B cell (primary cell): ENCODE measurements at regions not wholly inside any gene's neighbourhood (a gene's known extent, or its start where the extent isn't known, plus 50 kb on each side); places are given as distances from the start of the nearest gene placed in this dataset.

Experiments
- ATAC-seq: fragments of 200-7000 bp; cut with Tn5 transposase; one replicate; pipeline ENCODE4 v1.10.0; 2021; ENCODE audit warnings: low read depth, mild to moderate bottlenecking, moderate number of reproducible peaks, moderate library complexity
- CTCF ChIA-PET: fragments of 350-600 bp; sonication (Branson Sonifier 250); formaldehyde crosslinking; loops from one replicate; lab custom pipeline; 2021; ENCODE audit warnings: antibody characterized with exemption, inconsistent platforms; lab: Charles Lee
- POLR2A ChIA-PET: fragments of 350-600 bp; sonication (Branson Sonifier 250); formaldehyde crosslinking; loops from one replicate; lab custom pipeline; 2021; ENCODE audit warnings: antibody characterized with exemption; lab: Charles Lee
- DNase-seq: peaks from one replicate; pipeline ENCODE4 v3.0.0; 2013
- H2AFZ ChIP-seq: 2 replicates; pipeline ENCODE4 v1.6.1; 2012; ENCODE audit warnings: mild to moderate bottlenecking, low read depth, low read length; ENCODE audit not compliant: insufficient read depth, poor library complexity, severe bottlenecking
- H3K27ac ChIP-seq, 2 donors: 1 replicate in 1 of 2; 2 replicates in 1 of 2; pipeline ENCODE4 v1.5.1; 2012 to 2013; ENCODE audit warnings: low read length in 2 of 2, mild to moderate bottlenecking in 2 of 2, moderate library complexity in 1 of 2
- H3K27me3 ChIP-seq, 4 experiments: fragments of 200-600 bp in 1 of 4; sonication (generic) in 1 of 4; replicated peaks in 1 of 4; 1 replicate in 2 of 4; 2 replicates in 2 of 4; pipeline versions ENCODE4 v1.6.1 to v1.7.0; 2013 to 2016; ENCODE audit warnings: low read length in 3 of 4, mild to moderate bottlenecking in 2 of 4, mixed read lengths in 1 of 4, moderate library complexity in 1 of 4; ENCODE audit not compliant: insufficient read depth in 4 of 4, control insufficient read depth in 3 of 4; ENCODE audit errors: control extremely low read depth in 1 of 4
- H3K36me3 ChIP-seq, 2 experiments: replicated peaks in 1 of 2; 1 replicate in 1 of 2; 2 replicates in 1 of 2; pipeline versions ENCODE4 v1.6.1 to v1.7.1; 2013; ENCODE audit warnings: low read length in 1 of 2; ENCODE audit not compliant: insufficient read depth in 2 of 2, control insufficient read depth in 1 of 2; ENCODE audit errors: control extremely low read depth in 1 of 2, extremely low read depth in 1 of 2
- H3K4me1 ChIP-seq, 2 donors: fragments of 200-600 bp in 1 of 2; sonication (generic) in 1 of 2; 1 replicate in 1 of 2; 2 replicates in 1 of 2; pipeline versions ENCODE4 v1.5.1 to v1.6.1; 2013 to 2017; ENCODE audit warnings: low read length in 2 of 2; ENCODE audit not compliant: control insufficient read depth in 2 of 2, insufficient read depth in 2 of 2
- H3K4me2 ChIP-seq: replicated peaks from 2 replicates; pipeline ENCODE3; 2012; ENCODE audit warnings: mild to moderate bottlenecking, low read depth, low read length; ENCODE audit not compliant: poor library complexity, severe bottlenecking
- H3K4me3 ChIP-seq, 5 experiments: fragments of 200-600 bp in 1 of 5; sonication (generic) in 1 of 5; 1 replicate in 3 of 5; 2 replicates in 2 of 5; pipeline versions ENCODE4 v1.5.1 to v1.7.0; 2011 to 2016; ENCODE audit warnings: low read length in 4 of 5, mild to moderate bottlenecking in 4 of 5, low read depth in 2 of 5, control low read depth in 1 of 5, moderate library complexity in 1 of 5; ENCODE audit not compliant: insufficient read depth in 1 of 5; ENCODE audit errors: control extremely low read depth in 1 of 5, extremely low read depth in 1 of 5
- H3K79me2 ChIP-seq: fragments of 200-600 bp; sonication (generic); one replicate; pipeline ENCODE4 v1.6.0; 2016; ENCODE audit warnings: low read length; ENCODE audit not compliant: control insufficient read depth, insufficient read depth
- H3K9ac ChIP-seq: fragments of 200-600 bp; sonication (generic); 2 replicates; pipeline ENCODE4 v1.6.1; 2017; ENCODE audit warnings: mild to moderate bottlenecking, low read length, moderate library complexity
- H3K9me3 ChIP-seq, 3 donors: one replicate each; pipeline versions ENCODE4 v1.6.1 to v1.7.1; 2013; ENCODE audit warnings: low read length in 2 of 3; ENCODE audit not compliant: control insufficient read depth in 2 of 3, insufficient read depth in 1 of 3; ENCODE audit errors: control extremely low read depth in 1 of 3
- H4K20me1 ChIP-seq: 2 replicates; pipeline ENCODE4 v1.6.0; 2012; ENCODE audit warnings: mild to moderate bottlenecking, low read length; ENCODE audit not compliant: insufficient read depth, control insufficient read depth, poor library complexity, severe bottlenecking
- H3K27ac Mint-ChIP-seq: one replicate; pipeline ENCODE4 v1.8.0; 2021; ENCODE audit warnings: mixed read lengths
- H3K27me3 Mint-ChIP-seq: one replicate; pipeline ENCODE4 v1.8.0; 2021; ENCODE audit warnings: mixed read lengths
- H3K4me1 Mint-ChIP-seq: one replicate; pipeline ENCODE4 v1.8.0; 2021; ENCODE audit warnings: mixed read lengths
- H3K4me3 Mint-ChIP-seq: one replicate; pipeline ENCODE4 v1.8.0; 2021; ENCODE audit warnings: mixed read lengths
- H3K9me3 Mint-ChIP-seq: one replicate; pipeline ENCODE4 v1.8.0; 2022; ENCODE audit warnings: mixed read lengths; ENCODE audit not compliant: insufficient read depth
- CTCF ChIP-seq: fragments of 200-600 bp; IDR thresholded peaks from one replicate; pipeline ENCODE4 v1.8.0; 2022; ENCODE audit warnings: antibody characterized with exemption, mild to moderate bottlenecking
- EZH2 ChIP-seq: IDR thresholded peaks from 2 replicates; pipeline ENCODE4 v1.6.1; 2012; ENCODE audit warnings: borderline replicate concordance, low read depth, mild to moderate bottlenecking, moderate library complexity, low read length; ENCODE audit not compliant: insufficient read depth, poor library complexity, severe bottlenecking
- WGBS: methylation state at CpG from one replicate; pipeline ENCODE4 v1.1.5; 2013; ENCODE audit warnings: missing lambda C conversion rate; ENCODE audit not compliant: insufficient coverage; 5-methylcytosine and 5-hydroxymethylcytosine counted together
- intact Hi-C: fragments of 100-400 bp; cut with micrococcal nuclease; formaldehyde crosslinking; loops from one replicate; pipeline ENCODE4 v1.10.0; 2022

DNA sequence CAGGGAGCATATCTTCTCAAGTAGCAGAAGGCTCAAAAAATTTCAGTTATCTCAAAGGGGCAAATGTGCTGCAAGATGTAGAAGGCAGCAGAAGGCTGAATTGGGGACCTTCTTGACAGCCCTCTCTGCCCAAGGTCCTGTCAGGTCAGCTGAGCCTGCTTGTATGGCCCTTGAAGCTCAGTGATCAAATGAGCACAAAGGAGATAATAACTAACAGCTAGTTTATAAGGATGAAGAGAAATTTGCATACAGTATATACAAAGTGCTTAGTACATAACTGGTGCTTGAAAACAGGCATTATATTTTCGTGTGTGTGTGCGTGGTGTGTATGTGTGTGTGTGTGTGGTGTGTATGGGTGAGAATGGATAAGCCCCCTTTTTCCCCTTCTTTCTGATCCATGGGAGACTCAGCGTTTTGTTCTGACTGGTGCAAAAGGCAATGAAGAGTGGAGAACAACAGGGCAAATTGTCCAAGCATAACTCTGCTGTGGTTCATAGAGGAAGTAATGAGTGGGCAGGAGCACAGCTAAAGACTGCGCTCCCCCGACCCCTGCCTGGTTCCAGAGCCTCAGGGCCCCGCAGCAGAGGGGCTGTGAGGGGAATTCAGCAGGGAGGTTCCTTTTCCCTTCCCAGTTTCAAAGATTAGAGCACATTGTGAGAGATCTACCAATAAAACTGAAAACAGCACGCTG is 356.8 kb upstream of the NR2F2 start:
- no peak overlapping the region for H2AFZ ChIP-seq
- no peak overlapping the region for H3K4me3 Mint-ChIP-seq

More for the DNA sequence above, 356.8 kb upstream of the NR2F2 start:
- Mint-ChIP-seq H3K9me3 (peaks cover 3% of the 10 kb centered on the region), H3K27ac (no peak overlapping the region), H3K27me3 (no peaks in the 10 kb centered on the region), H3K4me1 (peaks cover 3% of the 10 kb centered on the region)
- no CpG with 5 or more reads among the region's 7 CpGs for WGBS
- Histone ChIP-seq H3K27ac (no peak overlapping the region), H3K4me2 (no peak overlapping the region), H3K9ac (no peak overlapping the region), H3K79me2 (no peaks in the 10 kb centered on the region), H3K27me3 (no peaks in the 10 kb centered on the region), H3K4me3 (no peak overlapping the region), H4K20me1 (no peaks in the 10 kb centered on the region), H3K36me3 (no peaks in the 10 kb centered on the region), H3K4me1 (no peaks in the 10 kb centered on the region), H3K9me3 (peaks cover 0 to 8% (median 0%) of the 10 kb centered on the region in 3 donors)
- TF ChIP-seq CTCF: no peak
- TF ChIP-seq EZH2: no peak
- no peak for DNase-seq
- ATAC-seq: no peak
- intact Hi-C loops: no loop called here
- CTCF ChIA-PET: interaction anchor here (0.6 kb wide), 1 partner anchor 107 kb away, joined by 3 read pairs; no protein-coding TSS in a partner anchor
- POLR2A ChIA-PET: no interaction called here
